ENCODE measurements at regions not wholly inside any gene's neighbourhood (a gene's known extent, or its start where the extent isn't known, plus 50 kb on each side); places are given as distances from the start of the nearest gene placed in this dataset.

GRCh38 chr4:132592850-132593249, 556.2 kb upstream of the PCDH10 start:
- no peak overlapping the region for H3K4me2 ChIP-seq (ENCODE audit: low read length)
- no peaks in the 10 kb centered on the region for H3K79me2 ChIP-seq (replicated peaks; ENCODE audit: insufficient read depth, low read length)
- H4K20me1 ChIP-seq (ENCODE audit: insufficient read depth) = no peaks in the 10 kb centered on the region
- no peak for TF ChIP-seq CTCF (IDR thresholded peaks at IDR 0.05; ENCODE audit: poor library complexity, severe bottlenecking)
- no peak for TF ChIP-seq REST (IDR thresholded peaks at IDR 0.05; ENCODE audit: borderline replicate concordance)
- no peak for TF ChIP-seq RAD21 (conservative IDR thresholded peaks at IDR 0.05)
- TF ChIP-seq SMC3 (conservative IDR thresholded peaks at IDR 0.05; ENCODE audit: poor library complexity) = no peak
- TF ChIP-seq POLR2AphosphoS5 (IDR thresholded peaks at IDR 0.05) = no peak
- TF ChIP-seq EP300 (conservative IDR thresholded peaks at IDR 0.05; ENCODE audit: poor library complexity, severe bottlenecking) = no peak
- no peak for TF ChIP-seq EZH2 (IDR thresholded peaks at IDR 0.05; ENCODE audit: borderline replicate concordance, insufficient read depth, low read length, poor library complexity, severe bottlenecking)
- no peak for TF ChIP-seq MXI1 (conservative IDR thresholded peaks at IDR 0.05; ENCODE audit: poor library complexity, severe bottlenecking)
- no peak for TF ChIP-seq TAF1 (IDR thresholded peaks at IDR 0.05; ENCODE audit: low read depth)
- H3K9ac ChIP-seq (ENCODE audit: low read length) = no peak overlapping the region
- no peaks in the 10 kb centered on the region for H3F3A ChIP-seq (ENCODE audit: insufficient read depth, low read length, poor library complexity, severe bottlenecking)
- no peak overlapping the region for H2AFZ ChIP-seq (ENCODE audit: low read depth, low read length)
- no peaks in the 10 kb centered on the region for H3K9me3 ChIP-seq (ENCODE audit: low read length)
- no peaks in the 10 kb centered on the region for H3K27me3 ChIP-seq (ENCODE audit: insufficient read depth, low read depth, low read length)
- H3K27ac ChIP-seq (ENCODE audit: low read length) = no peak overlapping the region
- H3K9me2 ChIP-seq (ENCODE audit: insufficient read depth, low read length) = no peaks in the 10 kb centered on the region
- H3K36me3 ChIP-seq (ENCODE audit: insufficient read depth, low read length) = no peaks in the 10 kb centered on the region
- no peak overlapping the region for H3K4me3 ChIP-seq (ENCODE audit: low read length)

GRCh38 chr4:132593717-132594400, 555.2 kb upstream of the PCDH10 start:
- Histone ChIP-seq H3K9ac (ENCODE audit: low read length) (no peak overlapping the region), H3K9me2 (ENCODE audit: insufficient read depth, low read length) (no peaks in the 10 kb centered on the region), H3K27ac (ENCODE audit: low read length) (no peak overlapping the region), H2AFZ (ENCODE audit: low read depth, low read length) (no peak overlapping the region), H3K27me3 (ENCODE audit: insufficient read depth, low read depth, low read length) (no peaks in the 10 kb centered on the region), H3K36me3 (ENCODE audit: insufficient read depth, low read length) (no peaks in the 10 kb centered on the region), H3K9me3 (ENCODE audit: low read length) (no peaks in the 10 kb centered on the region), H3K79me2 (replicated peaks; ENCODE audit: insufficient read depth, low read length) (no peaks in the 10 kb centered on the region), H4K20me1 (ENCODE audit: insufficient read depth) (no peaks in the 10 kb centered on the region), H3K4me2 (ENCODE audit: low read length) (no peak overlapping the region), H3F3A (ENCODE audit: insufficient read depth, low read length, poor library complexity, severe bottlenecking) (no peaks in the 10 kb centered on the region), H3K4me3 (ENCODE audit: low read length) (no peak overlapping the region)
- TF ChIP-seq SMC3 (conservative IDR thresholded peaks at IDR 0.05; ENCODE audit: poor library complexity) = no peak
